ENCODE measurements at regions not wholly inside any gene's neighbourhood (a gene's known extent, or its start where the extent isn't known, plus 50 kb on each side); places are given as distances from the start of the nearest gene placed in this dataset.

- no peaks in the 10 kb centered on the region for H3K36me3 ChIP-seq
- no peak for TF ChIP-seq CTCF (IDR thresholded peaks at IDR 0.05)
- no peak for TF ChIP-seq POLR2A (IDR thresholded peaks at IDR 0.05)
- no peak overlapping the region for H3K4me3 ChIP-seq
- 80% methylated on average over 5 of the region's 5 CpGs for WGBS (ENCODE audit: insufficient coverage, low coverage, low lambda C conversion rate, missing lambda C conversion rate)
- H3K27me3 ChIP-seq: no peaks in the 10 kb centered on the region
- no peaks in the 10 kb centered on the region for H3K9me3 ChIP-seq
- intact Hi-C loops (cut with DNase I): no loop called here
- no peak overlapping the region for H3K27ac ChIP-seq
- H3K4me1 ChIP-seq: no peaks in the 10 kb centered on the region
- ATAC-seq (no peak), DNase-seq (no peak)
Observed at GRCh38 chr6:80437801-80438200, 331.3 kb downstream of the BCKDHB start.

DNA sequence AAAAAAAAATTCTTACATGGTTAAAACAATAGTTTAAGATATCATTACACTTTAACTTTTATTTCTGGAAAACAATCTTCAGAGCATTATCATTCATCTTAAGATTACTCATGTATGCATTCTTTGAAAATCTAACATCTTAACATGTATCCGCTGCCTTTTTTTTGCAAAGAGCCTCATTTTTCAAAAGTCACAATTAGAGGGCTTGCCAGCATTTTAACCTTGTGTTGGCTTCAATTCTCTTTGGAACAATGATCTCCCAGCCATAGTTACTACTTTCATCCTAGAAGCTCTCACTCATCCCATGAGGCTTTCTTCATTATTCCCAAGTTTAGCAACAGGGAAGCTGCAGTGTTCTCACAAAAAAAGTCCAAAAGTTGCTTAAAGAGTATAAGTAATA is 330.8 kb downstream of the BCKDHB start:
- H3K4me1 ChIP-seq: no peaks in the 10 kb centered on the region
- TF ChIP-seq CTCF (IDR thresholded peaks at IDR 0.05) (no peak), POLR2A (IDR thresholded peaks at IDR 0.05) (no peak)
- ATAC-seq (no peak), DNase-seq (no peak)
- intact Hi-C loops (cut with DNase I): no loop called here
- H3K36me3 ChIP-seq: no peaks in the 10 kb centered on the region
- H3K27ac ChIP-seq: no peak overlapping the region
- H3K4me3 ChIP-seq: no peak overlapping the region
- 77% methylated on average over 1 of the region's 1 CpG for WGBS (ENCODE audit: insufficient coverage, low coverage, low lambda C conversion rate, missing lambda C conversion rate)
- no peaks in the 10 kb centered on the region for H3K27me3 ChIP-seq
- no peaks in the 10 kb centered on the region for H3K9me3 ChIP-seq

DNA sequence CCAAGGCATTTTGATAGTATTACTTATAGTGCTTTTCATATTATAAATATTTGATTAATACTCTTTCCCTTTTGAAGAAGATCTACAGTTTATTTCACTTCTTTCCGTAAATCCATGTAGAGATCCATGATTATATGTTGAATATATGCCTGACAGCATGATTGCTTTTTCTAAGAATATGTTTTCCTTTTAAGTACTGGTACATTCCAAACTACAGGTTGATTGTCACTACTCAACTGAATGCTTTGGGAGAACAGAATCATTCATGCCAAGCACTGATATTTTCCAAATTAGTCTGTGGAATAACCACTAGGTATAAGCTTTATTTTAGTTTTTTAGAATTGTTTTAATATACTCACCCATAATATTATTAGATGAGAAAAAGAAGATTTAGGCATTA is 330.2 kb downstream of the BCKDHB start:
- TF ChIP-seq CTCF (IDR thresholded peaks at IDR 0.05): no peak
- no peak for TF ChIP-seq POLR2A (IDR thresholded peaks at IDR 0.05)
- Histone ChIP-seq H3K9me3 (no peaks in the 10 kb centered on the region), H3K4me3 (no peak overlapping the region), H3K27me3 (no peaks in the 10 kb centered on the region), H3K27ac (no peak overlapping the region), H3K36me3 (no peaks in the 10 kb centered on the region), H3K4me1 (no peaks in the 10 kb centered on the region)
- 64% methylated on average over 1 of the region's 1 CpG for whole genome bisulfite sequencing (ENCODE audit: insufficient coverage, low coverage, low lambda C conversion rate, missing lambda C conversion rate)
- intact Hi-C loops (cut with DNase I): no loop called here
- ATAC-seq (no peak), DNase-seq (no peak)

DNA sequence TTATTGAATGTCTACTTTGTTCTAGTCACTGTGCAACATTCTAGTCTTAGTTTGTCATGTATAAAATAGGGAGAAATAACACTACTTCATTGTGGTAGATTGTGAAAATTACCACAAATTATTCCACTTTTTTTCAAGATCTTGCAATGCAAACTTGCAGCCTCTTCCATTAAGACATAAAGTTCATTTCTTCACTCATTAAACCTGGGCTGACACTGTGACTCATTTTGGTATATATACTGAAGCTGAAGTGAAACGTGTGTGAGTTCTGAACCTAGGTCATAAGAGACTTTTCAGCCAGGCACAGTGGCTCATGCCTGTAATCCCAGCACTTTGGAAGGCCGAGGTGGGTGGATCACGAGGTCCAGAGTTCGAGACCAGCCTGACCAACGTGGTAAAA is 329.0 kb downstream of the BCKDHB start:
- H3K27me3 ChIP-seq: no peaks in the 10 kb centered on the region
- H3K27ac ChIP-seq: no peak overlapping the region
- TF ChIP-seq POLR2A (IDR thresholded peaks at IDR 0.05) (no peak), CTCF (IDR thresholded peaks at IDR 0.05) (no peak)
- H3K4me3 ChIP-seq: no peak overlapping the region
- intact Hi-C loops (cut with DNase I): no loop called here
- 83% methylated on average over 5 of the region's 5 CpGs for WGBS (ENCODE audit: insufficient coverage, low coverage, low lambda C conversion rate, missing lambda C conversion rate)
- no peak for ATAC-seq
- H3K36me3 ChIP-seq: no peaks in the 10 kb centered on the region
- no peaks in the 10 kb centered on the region for H3K4me1 ChIP-seq
- no peaks in the 10 kb centered on the region for H3K9me3 ChIP-seq
- DNase-seq: no peak

- no peaks in the 10 kb centered on the region for H3K4me1 ChIP-seq
- H3K27ac ChIP-seq: no peak overlapping the region
- TF ChIP-seq POLR2A (IDR thresholded peaks at IDR 0.05): no peak
- TF ChIP-seq CTCF (IDR thresholded peaks at IDR 0.05): no peak
- no peaks in the 10 kb centered on the region for H3K27me3 ChIP-seq
- no peak for DNase-seq
- H3K36me3 ChIP-seq: no peaks in the 10 kb centered on the region
- H3K4me3 ChIP-seq: no peak overlapping the region
- WGBS (ENCODE audit: insufficient coverage, low coverage, low lambda C conversion rate, missing lambda C conversion rate): 50% methylated on average over 4 of the region's 4 CpGs
- intact Hi-C loops (cut with DNase I): no loop called here
- H3K9me3 ChIP-seq: no peaks in the 10 kb centered on the region
- ATAC-seq: peak in 1 of 4 donors; percentile 46
Observed at GRCh38 chr6:80434691-80435350, 328.4 kb downstream of the BCKDHB start.
